Endothelial cell (in vitro differentiated cells): ENCODE measurements at regions not wholly inside any gene's neighbourhood (a gene's known extent, or its start where the extent isn't known, plus 50 kb on each side); places are given as distances from the start of the nearest gene placed in this dataset.

Source experiments
- DNase-seq: peaks from one replicate; pipeline ENCODE4 v3.0.0; 2021; ENCODE audit warnings: low spot score
- H3K27ac Mint-ChIP-seq: one replicate; pipeline ENCODE4 v1.8.0; 2021; ENCODE audit warnings: mixed read lengths, inconsistent platforms; ENCODE audit not compliant: unreplicated experiment
- H3K27me3 Mint-ChIP-seq: one replicate; pipeline ENCODE4 v1.8.0; 2021; ENCODE audit warnings: mild to moderate bottlenecking, moderate library complexity, mixed read lengths, inconsistent platforms; ENCODE audit not compliant: unreplicated experiment
- H3K36me3 Mint-ChIP-seq: one replicate; pipeline ENCODE4 v1.8.0; 2021; ENCODE audit warnings: mild to moderate bottlenecking, low read depth, mixed read lengths, inconsistent platforms; ENCODE audit not compliant: unreplicated experiment
- H3K4me1 Mint-ChIP-seq: one replicate; pipeline ENCODE4 v1.8.0; 2021; ENCODE audit warnings: mild to moderate bottlenecking, mixed read lengths, inconsistent platforms; ENCODE audit not compliant: unreplicated experiment
- H3K4me3 Mint-ChIP-seq: one replicate; pipeline ENCODE4 v1.8.0; 2021; ENCODE audit warnings: mild to moderate bottlenecking, mixed read lengths, inconsistent platforms; ENCODE audit not compliant: unreplicated experiment
- H3K9me3 Mint-ChIP-seq: one replicate; pipeline ENCODE4 v1.8.0; 2021; ENCODE audit warnings: mixed read lengths, inconsistent platforms; ENCODE audit not compliant: unreplicated experiment
- CTCF ChIP-seq: fragments of 200-600 bp; sonication (generic); IDR thresholded peaks from one replicate; pipeline ENCODE4 v1.5.0; 2021; ENCODE audit warnings: antibody characterized with exemption; ENCODE audit not compliant: unreplicated experiment

GRCh38 chr7:112987171-112987570 lies 99.5 kb downstream of the GPR85 start:
- H3K36me3 Mint-ChIP-seq: no peaks in the 10 kb centered on the region
- H3K4me1 Mint-ChIP-seq: no peaks in the 10 kb centered on the region
- H3K4me3 Mint-ChIP-seq: no peak overlapping the region
- H3K27ac Mint-ChIP-seq: no peak overlapping the region
- TF ChIP-seq CTCF: no peak
- DNase-seq: no peak
- no peaks in the 10 kb centered on the region for H3K27me3 Mint-ChIP-seq
- H3K9me3 Mint-ChIP-seq: no peaks in the 10 kb centered on the region

DNA sequence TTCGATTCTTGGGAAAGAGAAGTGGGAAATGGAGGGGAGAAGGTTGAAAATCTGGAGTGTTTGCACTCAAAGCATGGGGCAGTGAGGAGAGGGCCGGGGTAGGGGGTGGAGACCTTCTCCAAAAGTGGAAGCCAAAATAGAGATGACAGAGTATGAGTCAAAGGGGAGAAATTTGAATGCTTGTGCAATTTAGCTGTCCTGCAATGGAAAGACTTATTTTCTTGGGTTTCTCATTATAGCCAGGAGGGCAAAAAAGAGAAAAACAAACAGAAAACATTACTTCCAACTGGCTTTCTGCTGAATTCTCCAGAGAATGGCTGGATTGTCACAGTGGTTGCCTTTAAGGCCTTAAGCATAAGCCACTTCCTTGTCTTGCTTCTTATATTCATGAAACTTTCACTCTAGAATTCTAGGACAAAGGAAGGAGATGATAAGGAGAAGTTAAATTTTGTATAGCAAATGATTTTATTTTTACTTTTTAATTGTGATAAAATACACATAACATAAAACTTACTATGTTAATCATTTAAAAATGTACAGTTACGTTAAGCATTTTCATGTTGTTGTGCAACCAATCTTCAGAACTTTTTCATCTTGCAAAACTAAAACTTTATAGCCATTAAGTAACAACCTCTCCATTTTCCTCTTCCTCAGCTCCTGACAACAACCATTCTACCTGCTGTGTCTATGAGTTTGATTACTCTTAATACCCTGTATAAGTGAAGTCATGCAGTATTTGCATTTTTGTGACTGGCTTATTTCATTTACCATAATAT lies 100.2 kb downstream of the GPR85 start:
- DNase-seq: no peak
- no peak for TF ChIP-seq CTCF
- no peak overlapping the region for H3K4me3 Mint-ChIP-seq
- no peaks in the 10 kb centered on the region for H3K9me3 Mint-ChIP-seq
- H3K27ac Mint-ChIP-seq: no peak overlapping the region
- H3K27me3 Mint-ChIP-seq: no peaks in the 10 kb centered on the region
- no peaks in the 10 kb centered on the region for H3K4me1 Mint-ChIP-seq
- H3K36me3 Mint-ChIP-seq: no peaks in the 10 kb centered on the region

GRCh38 chr7:112985377-112985987 lies 101.1 kb downstream of the GPR85 start:
- no peak overlapping the region for H3K27ac Mint-ChIP-seq
- TF ChIP-seq CTCF: no peak
- no peaks in the 10 kb centered on the region for H3K9me3 Mint-ChIP-seq
- H3K27me3 Mint-ChIP-seq: no peaks in the 10 kb centered on the region
- DNase-seq: no peak
- H3K4me3 Mint-ChIP-seq: no peak overlapping the region
- H3K36me3 Mint-ChIP-seq: no peaks in the 10 kb centered on the region
- H3K4me1 Mint-ChIP-seq: no peaks in the 10 kb centered on the region

GRCh38 chr7:112982441-112983063 lies 104.1 kb downstream of the GPR85 start:
- H3K9me3 Mint-ChIP-seq: no peaks in the 10 kb centered on the region
- no peak for DNase-seq

More at GRCh38 chr7:112982441-112983063, 104.1 kb downstream of the GPR85 start:
- Mint-ChIP-seq H3K4me3 (no peak overlapping the region), H3K36me3 (no peaks in the 10 kb centered on the region), H3K27me3 (no peaks in the 10 kb centered on the region), H3K27ac (no peak overlapping the region), H3K4me1 (no peaks in the 10 kb centered on the region)
- no peak for TF ChIP-seq CTCF
